HK-2 (cell line): ENCODE measurements at regions not wholly inside any gene's neighbourhood (a gene's known extent, or its start where the extent isn't known, plus 50 kb on each side); places are given as distances from the start of the nearest gene placed in this dataset.
"Not testable (repeated sequence)": the region's sequence is repeated elsewhere in the genome, so short reads cannot be mapped to it uniquely, and the experiment has no call there.

Experiments
- DNase-seq: peaks from one replicate; pipeline ENCODE4 v3.0.0-alpha.2; 2018; ENCODE audit not compliant: unreplicated experiment

- no peak for DNase-seq
Measured at GRCh38 chr10:42690449-42691360, 52.3 kb upstream of the ZNF33B start.

GRCh38 chr10:42691361-42692120 is 53.2 kb upstream of the ZNF33B start:
- DNase-seq = peak; percentile 1

GRCh38 chr10:42697926-42698325 is 59.6 kb upstream of the ZNF33B start:
- no peak for DNase-seq

- DNase-seq = no peak
Measured at GRCh38 chr10:42707234-42707633, 68.9 kb upstream of the ZNF33B start.

- DNase-seq = not testable (repeated sequence)
Measured at GRCh38 chr10:42719339-42719738, 63.3 kb upstream of the BMS1 start.

GRCh38 chr10:42722575-42722974 is 60.0 kb upstream of the BMS1 start:
- DNase-seq = no peak

GRCh38 chr10:42723549-42723948 is 59.0 kb upstream of the BMS1 start:
- not testable (repeated sequence) for DNase-seq

GRCh38 chr10:42724660-42725059 is 57.9 kb upstream of the BMS1 start:
- DNase-seq = not testable (repeated sequence)

GRCh38 chr10:42732266-42732665 is 50.3 kb upstream of the BMS1 start:
- no peak for DNase-seq
